HG03354 (cell line): ENCODE measurements at regions not wholly inside any gene's neighbourhood (a gene's known extent, or its start where the extent isn't known, plus 50 kb on each side); places are given as distances from the start of the nearest gene placed in this dataset.
"Not testable (repeated sequence)": the region's sequence is repeated elsewhere in the genome, so short reads cannot be mapped to it uniquely, and the experiment has no call there.

ENCODE experiments used
- ATAC-seq: cut with Tn5 transposase; IDR thresholded peaks from one replicate; pipeline ENCODE4 v1.9.1; 2021; ENCODE audit warnings: mild to moderate bottlenecking; ENCODE audit not compliant: unreplicated experiment, poor library complexity, severe bottlenecking

- not testable (repeated sequence) for ATAC-seq
Observed at GRCh38 chr17:18546514-18547398, 70.2 kb downstream of the LGALS9C start.

GRCh38 chr17:18557086-18557485 is 80.5 kb downstream of the LGALS9C start:
- ATAC-seq = not testable (repeated sequence)

GRCh38 chr17:18563381-18564098 is 80.7 kb downstream of the TBC1D28 start:
- peak; percentile 60 for ATAC-seq

- ATAC-seq = peak; percentile 49
Observed at GRCh38 chr17:18564099-18564448, 80.1 kb downstream of the TBC1D28 start.

DNA sequence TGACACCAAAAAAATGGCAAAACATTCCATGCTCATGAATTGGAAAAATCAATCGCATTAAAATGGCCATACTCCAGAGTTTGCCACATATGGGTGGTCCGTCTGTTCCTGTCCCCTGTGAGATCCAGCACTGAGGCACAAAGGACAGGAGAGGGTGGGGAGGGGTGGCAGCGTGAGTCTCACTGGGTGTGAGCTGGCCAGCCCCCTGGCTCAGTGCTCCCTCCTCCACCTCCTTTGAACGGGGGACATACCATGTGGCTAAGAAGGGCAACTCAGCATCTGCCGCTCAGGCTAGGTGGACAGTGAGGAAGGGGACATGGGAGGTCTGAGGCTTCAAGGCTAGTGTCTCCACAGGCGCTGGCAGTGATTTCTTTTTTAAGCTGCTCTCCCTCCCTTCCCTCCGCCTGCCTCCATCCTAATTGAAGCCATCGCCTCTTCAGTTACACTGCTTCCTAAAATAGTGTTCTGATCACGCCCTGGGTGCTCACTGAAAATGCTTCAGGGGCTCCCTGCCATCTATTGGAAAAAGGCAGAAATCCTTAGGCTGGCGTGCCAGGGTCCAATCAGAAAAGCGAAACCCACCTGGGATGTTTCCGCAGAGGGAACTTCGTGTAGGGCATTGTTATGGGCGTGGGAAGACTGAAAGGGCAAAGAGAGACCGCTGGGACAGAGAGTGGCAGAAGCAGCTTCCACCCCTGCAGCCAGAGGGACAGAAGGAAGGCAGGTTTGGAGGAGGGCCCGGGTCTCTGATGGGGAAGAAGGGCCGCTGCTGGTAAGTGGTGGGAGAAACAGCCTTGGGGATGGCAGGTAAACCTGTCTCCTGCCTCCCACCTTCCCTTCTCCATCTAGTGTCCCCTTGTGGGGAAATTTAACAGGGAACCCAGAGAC is 75.8 kb downstream of the TBC1D28 start:
- ATAC-seq = not testable (repeated sequence)

- not testable (repeated sequence) for ATAC-seq
Observed at GRCh38 chr17:18569489-18569913, 74.7 kb downstream of the TBC1D28 start.

- ATAC-seq = not testable (repeated sequence)
Observed at GRCh38 chr17:18572536-18572935, 71.7 kb downstream of the TBC1D28 start.

DNA sequence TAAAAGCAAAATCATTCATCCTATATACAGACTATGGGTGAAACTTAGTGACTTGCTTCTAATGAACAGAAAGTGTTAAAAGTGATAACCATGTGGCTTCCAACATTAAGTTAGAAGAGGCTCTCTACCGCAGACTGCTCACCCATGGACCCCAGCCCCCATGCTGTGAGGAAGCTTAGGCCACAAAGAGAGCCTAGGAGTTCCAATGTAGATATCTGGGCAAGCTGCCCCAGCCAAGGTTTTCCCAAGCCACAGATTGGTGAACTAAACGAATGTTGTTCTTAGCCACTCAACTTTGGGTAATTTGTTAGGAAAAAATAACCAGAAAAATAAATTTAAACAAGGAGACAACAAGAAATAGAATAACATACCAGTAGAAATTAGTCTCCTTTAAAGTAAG is 70.1 kb downstream of the TBC1D28 start:
- not testable (repeated sequence) for ATAC-seq
